Nephron (organoid): ENCODE measurements at regions not wholly inside any gene's neighbourhood (a gene's known extent, or its start where the extent isn't known, plus 50 kb on each side); places are given as distances from the start of the nearest gene placed in this dataset.

Experiments
- H3K27ac Mint-ChIP-seq, 3 experiments: 2 replicates each; pipeline ENCODE4 v1.8.0; 2020; ENCODE audit warnings: mixed read lengths in 3 of 3, mild to moderate bottlenecking in 2 of 3, moderate library complexity in 1 of 3
- H3K27me3 Mint-ChIP-seq: 2 replicates; pipeline ENCODE4 v1.8.0; 2021; ENCODE audit warnings: low read depth, mild to moderate bottlenecking, moderate library complexity, mixed read lengths
- H3K36me3 Mint-ChIP-seq: 2 replicates; pipeline ENCODE4 v1.8.0; 2020; ENCODE audit warnings: low read depth, mixed read lengths
- H3K4me1 Mint-ChIP-seq: 2 replicates; pipeline ENCODE4 v1.8.0; 2020; ENCODE audit warnings: mixed read lengths
- H3K4me3 Mint-ChIP-seq, 3 experiments: 2 replicates each; pipeline ENCODE4 v1.8.0; 2020; ENCODE audit warnings: mild to moderate bottlenecking in 3 of 3, mixed read lengths in 3 of 3, moderate library complexity in 2 of 3
- H3K9me3 Mint-ChIP-seq: 2 replicates; pipeline ENCODE4 v1.8.0; 2020; ENCODE audit warnings: mixed read lengths
- CTCF ChIP-seq, 3 experiments: fragments of 200-600 bp; sonication (generic); IDR thresholded peaks; one replicate each; pipeline ENCODE4 v1.5.0; 2021; ENCODE audit warnings: antibody characterized with exemption in 3 of 3; ENCODE audit not compliant: unreplicated experiment in 3 of 3

GRCh38 chr10:131031346-131031745 lies 280.2 kb downstream of the TCERG1L start:
- no peak overlapping the region for H3K27ac Mint-ChIP-seq
- TF ChIP-seq CTCF (IDR thresholded peaks at IDR 0.05; ENCODE audit: unreplicated experiment in 3 of 3), result no peak
- no peak overlapping the region for H3K4me3 Mint-ChIP-seq
- peaks cover 46% of the 10 kb centered on the region for H3K27me3 Mint-ChIP-seq
- no peaks in the 10 kb centered on the region for H3K4me1 Mint-ChIP-seq
- peaks cover 2% of the 10 kb centered on the region for H3K9me3 Mint-ChIP-seq
- H3K36me3 Mint-ChIP-seq, result no peaks in the 10 kb centered on the region

- no peak overlapping the region for H3K4me3 Mint-ChIP-seq
- no peaks in the 10 kb centered on the region for H3K36me3 Mint-ChIP-seq
- H3K4me1 Mint-ChIP-seq, result no peaks in the 10 kb centered on the region
- peaks cover 49% of the 10 kb centered on the region for H3K27me3 Mint-ChIP-seq
- H3K9me3 Mint-ChIP-seq, result no peaks in the 10 kb centered on the region
- H3K27ac Mint-ChIP-seq, result no peak overlapping the region
- TF ChIP-seq CTCF (IDR thresholded peaks at IDR 0.05; ENCODE audit: unreplicated experiment in 3 of 3), result no peak
Measured at GRCh38 chr10:131032329-131033165, 279.0 kb downstream of the TCERG1L start.

GRCh38 chr10:131033166-131034085 lies 278.1 kb downstream of the TCERG1L start:
- no peaks in the 10 kb centered on the region for H3K36me3 Mint-ChIP-seq

GRCh38 chr10:131034451-131034850 lies 277.1 kb downstream of the TCERG1L start:
- no peak overlapping the region for H3K27ac Mint-ChIP-seq
- peaks cover 53% of the 10 kb centered on the region for H3K27me3 Mint-ChIP-seq
- H3K4me1 Mint-ChIP-seq, result no peaks in the 10 kb centered on the region
- H3K9me3 Mint-ChIP-seq, result peaks cover 2% of the 10 kb centered on the region
- H3K4me3 Mint-ChIP-seq, result no peak overlapping the region
- TF ChIP-seq CTCF (IDR thresholded peaks at IDR 0.05; ENCODE audit: unreplicated experiment in 3 of 3), result no peak
- no peaks in the 10 kb centered on the region for H3K36me3 Mint-ChIP-seq

More at GRCh38 chr10:131033166-131034085, 278.1 kb downstream of the TCERG1L start:
- no peaks in the 10 kb centered on the region for H3K4me1 Mint-ChIP-seq
- TF ChIP-seq CTCF (IDR thresholded peaks at IDR 0.05; ENCODE audit: unreplicated experiment in 3 of 3), result no peak
- no peak overlapping the region for H3K4me3 Mint-ChIP-seq
- H3K9me3 Mint-ChIP-seq, result no peaks in the 10 kb centered on the region
- H3K27me3 Mint-ChIP-seq, result peaks cover 52% of the 10 kb centered on the region
- H3K27ac Mint-ChIP-seq, result no peak overlapping the region

GRCh38 chr10:131035779-131036178 lies 275.7 kb downstream of the TCERG1L start:
- peaks cover 10% of the 10 kb centered on the region for H3K9me3 Mint-ChIP-seq
- no peak for TF ChIP-seq CTCF (IDR thresholded peaks at IDR 0.05; ENCODE audit: unreplicated experiment in 3 of 3)
- no peaks in the 10 kb centered on the region for H3K36me3 Mint-ChIP-seq
- no peak overlapping the region for H3K27ac Mint-ChIP-seq
- H3K4me3 Mint-ChIP-seq, result no peak overlapping the region
- H3K4me1 Mint-ChIP-seq, result no peaks in the 10 kb centered on the region
- peaks cover 44% of the 10 kb centered on the region for H3K27me3 Mint-ChIP-seq
